ENCODE measurements at regions not wholly inside any gene's neighbourhood (a gene's known extent, or its start where the extent isn't known, plus 50 kb on each side); places are given as distances from the start of the nearest gene placed in this dataset.
"Not testable (repeated sequence)": the region's sequence is repeated elsewhere in the genome, so short reads cannot be mapped to it uniquely, and the experiment has no call there.

- DNase-seq (ENCODE audit: low spot score), result not testable (repeated sequence)
These were observed 264.5 kb downstream of the MATN1 start for GRCh38 chr1:30458730-30459485.

- DNase-seq (ENCODE audit: low spot score), result no peak
These were observed 270.5 kb downstream of the MATN1 start for GRCh38 chr1:30452925-30453324.

DNA sequence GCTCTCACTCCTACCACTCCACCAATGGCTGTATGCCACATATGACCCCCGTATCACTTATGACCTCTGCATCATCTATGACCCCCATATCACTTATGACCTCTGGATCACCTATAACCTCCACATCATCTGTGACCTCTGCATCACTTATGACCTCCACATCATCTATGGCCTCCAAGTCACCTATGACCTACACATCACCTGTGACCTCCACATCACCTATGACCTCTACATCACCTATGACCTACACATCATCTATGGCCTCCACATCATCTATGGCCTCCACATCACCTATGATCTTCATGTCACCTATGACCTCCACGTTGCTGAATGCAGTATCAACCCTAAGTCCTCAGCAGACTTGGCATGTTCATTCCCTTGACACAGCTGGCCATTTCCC is 271.2 kb downstream of the MATN1 start:
- no peak for DNase-seq (ENCODE audit: low spot score)

GRCh38 chr1:30451532-30452125 is 271.8 kb downstream of the MATN1 start:
- no peak for DNase-seq (ENCODE audit: low spot score)

- DNase-seq (ENCODE audit: low spot score), result no peak
These were observed 272.6 kb downstream of the MATN1 start for GRCh38 chr1:30450818-30451233.

- DNase-seq (ENCODE audit: low spot score), result no peak
These were observed 273.1 kb downstream of the MATN1 start for GRCh38 chr1:30450148-30450817.

GRCh38 chr1:30449428-30450147 is 273.8 kb downstream of the MATN1 start:
- DNase-seq (ENCODE audit: low spot score), result no peak

- DNase-seq (ENCODE audit: low spot score), result no peak
These were observed 274.4 kb downstream of the MATN1 start for GRCh38 chr1:30449003-30449402.

- DNase-seq (ENCODE audit: low spot score), result no peak
These were observed 275.7 kb downstream of the MATN1 start for GRCh38 chr1:30447701-30448100.

DNA sequence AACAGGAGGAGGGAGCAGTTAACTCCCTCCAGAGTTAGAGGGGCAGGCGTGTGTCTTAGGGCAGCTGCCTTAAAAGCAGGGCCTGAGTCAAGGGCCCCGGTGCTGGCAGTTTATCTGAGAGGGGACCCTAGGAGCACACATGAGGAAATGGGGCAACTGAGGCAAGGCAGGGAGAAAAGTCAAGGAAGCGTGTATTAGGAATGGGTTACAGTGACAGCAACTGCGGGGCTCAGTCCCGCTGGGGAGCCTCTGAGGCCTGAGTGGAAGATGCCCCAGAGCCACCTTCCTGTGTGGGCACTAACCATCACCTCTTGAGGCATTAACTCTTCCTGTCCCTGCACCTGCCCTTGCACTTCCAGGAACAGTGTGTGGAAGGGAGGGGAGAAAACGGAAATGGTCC is 276.3 kb downstream of the MATN1 start:
- DNase-seq (ENCODE audit: low spot score), result no peak

GRCh38 chr1:30446508-30446907 is 276.9 kb downstream of the MATN1 start:
- no peak for DNase-seq (ENCODE audit: low spot score)

- no peak for DNase-seq (ENCODE audit: low spot score)
These were observed 277.3 kb downstream of the MATN1 start for GRCh38 chr1:30446095-30446494.

DNA sequence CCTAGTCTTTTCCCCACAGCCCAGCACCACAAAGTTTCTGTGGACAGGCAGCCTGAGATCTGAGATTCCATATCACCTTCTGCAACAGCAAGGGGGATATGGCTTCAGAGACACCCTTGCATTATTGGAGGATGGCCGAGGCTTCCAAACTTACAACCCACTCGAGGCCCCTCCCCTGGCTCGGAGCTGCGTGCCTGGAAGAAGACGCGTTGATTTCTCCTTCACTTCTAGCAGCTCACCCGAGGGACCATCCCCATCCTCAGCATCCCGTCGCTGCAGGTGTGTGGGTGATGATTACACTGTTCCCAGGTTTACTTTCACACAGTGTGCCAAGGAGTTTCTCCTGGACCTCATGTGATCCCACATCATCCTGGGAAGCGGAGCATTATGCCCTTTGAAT is 277.9 kb downstream of the MATN1 start:
- no peak for DNase-seq (ENCODE audit: low spot score)

GRCh38 chr1:30444850-30445249 is 278.5 kb downstream of the MATN1 start:
- DNase-seq (ENCODE audit: low spot score), result peak; percentile 11

DNA sequence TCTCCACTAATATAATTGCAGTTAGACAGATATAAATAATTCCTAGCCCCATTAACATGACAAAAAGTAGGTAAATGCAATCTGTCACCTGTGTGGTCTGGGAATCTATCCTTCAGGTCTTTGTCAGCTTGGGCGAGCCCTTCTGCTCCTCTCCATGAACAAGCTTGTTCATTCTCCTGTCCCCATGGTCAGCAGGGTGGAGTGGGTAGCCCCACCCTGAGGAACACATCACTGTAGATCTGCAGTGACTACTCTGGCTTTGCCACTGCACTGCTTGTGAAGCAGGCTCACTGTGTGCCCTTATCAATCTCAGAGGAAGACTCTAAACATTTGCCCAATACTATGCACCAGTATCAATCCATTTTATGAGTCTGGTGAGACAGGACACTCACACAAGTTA is 279.0 kb downstream of the MATN1 start:
- DNase-seq (ENCODE audit: low spot score), result no peak

GRCh38 chr1:30438274-30438673 is 285.1 kb downstream of the MATN1 start:
- DNase-seq (ENCODE audit: low spot score), result not testable (repeated sequence)

GRCh38 chr1:30437059-30437576 is 286.3 kb downstream of the MATN1 start:
- DNase-seq (ENCODE audit: low spot score), result no peak

DNA sequence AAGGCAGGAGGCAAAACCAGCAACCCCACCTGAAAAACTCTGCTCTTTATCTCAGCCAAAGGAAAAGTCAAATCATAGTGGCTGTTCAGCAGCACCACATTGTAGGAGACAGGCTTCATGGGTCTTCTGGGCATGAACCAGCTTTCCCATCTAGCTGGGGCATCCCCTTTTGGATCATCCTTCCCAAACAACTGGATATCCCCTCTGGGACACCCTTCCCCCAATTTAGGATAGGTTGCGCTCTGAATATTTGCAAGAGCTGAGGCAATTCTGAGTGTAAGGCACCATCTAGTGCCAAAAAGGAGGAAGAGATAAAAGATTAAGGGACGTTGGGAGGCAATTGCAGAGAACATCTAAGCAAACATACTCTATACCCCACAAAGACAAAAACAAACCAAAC is 295.8 kb downstream of the MATN1 start:
- DNase-seq (ENCODE audit: low spot score), result no peak

GRCh38 chr1:30425046-30425445 is 298.3 kb downstream of the MATN1 start:
- no peak for DNase-seq (ENCODE audit: low spot score)

GRCh38 chr1:30423570-30423969 is 299.8 kb downstream of the MATN1 start:
- no peak for DNase-seq (ENCODE audit: low spot score)

GRCh38 chr1:30422251-30422650 is 301.1 kb downstream of the MATN1 start:
- no peak for DNase-seq (ENCODE audit: low spot score)

DNA sequence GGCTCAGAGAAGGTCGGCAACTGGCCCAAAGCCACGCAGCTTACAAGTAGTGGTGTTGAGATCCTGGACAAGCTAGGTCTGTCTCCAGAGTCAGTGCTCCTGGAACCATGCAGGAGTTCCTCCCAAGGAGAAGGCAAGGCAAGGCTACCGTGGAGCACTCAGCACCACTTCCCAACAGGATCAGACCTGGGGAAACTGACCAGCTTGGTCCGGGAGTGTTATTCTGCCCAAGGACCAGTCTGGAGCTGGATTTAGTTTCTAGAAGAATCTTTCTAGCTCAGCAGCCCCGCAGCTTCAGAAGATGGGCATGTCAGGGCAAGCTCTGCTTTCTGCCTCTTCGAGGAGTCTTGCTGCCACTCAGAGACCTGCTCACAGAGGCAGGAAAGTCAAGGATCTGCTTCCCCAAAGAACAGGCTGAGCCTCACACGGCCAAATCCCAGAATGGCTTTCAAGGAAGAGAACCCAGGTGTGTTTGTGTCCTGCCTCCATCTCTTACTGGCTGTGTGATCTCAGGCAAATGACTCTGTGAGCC is 302.8 kb downstream of the MATN1 start:
- no peak for DNase-seq (ENCODE audit: low spot score)

Data from SW480 (cell line).